Glomerular visceral epithelial cell (primary cell): ENCODE measurements at regions not wholly inside any gene's neighbourhood (a gene's known extent, or its start where the extent isn't known, plus 50 kb on each side); places are given as distances from the start of the nearest gene placed in this dataset.
"Not testable (repeated sequence)": the region's sequence is repeated elsewhere in the genome, so short reads cannot be mapped to it uniquely, and the experiment has no call there.

Source experiments
- DNase-seq: peaks from one replicate; pipeline ENCODE4 v3.0.0-alpha.2; 2016; ENCODE audit errors: extremely low spot score

DNA sequence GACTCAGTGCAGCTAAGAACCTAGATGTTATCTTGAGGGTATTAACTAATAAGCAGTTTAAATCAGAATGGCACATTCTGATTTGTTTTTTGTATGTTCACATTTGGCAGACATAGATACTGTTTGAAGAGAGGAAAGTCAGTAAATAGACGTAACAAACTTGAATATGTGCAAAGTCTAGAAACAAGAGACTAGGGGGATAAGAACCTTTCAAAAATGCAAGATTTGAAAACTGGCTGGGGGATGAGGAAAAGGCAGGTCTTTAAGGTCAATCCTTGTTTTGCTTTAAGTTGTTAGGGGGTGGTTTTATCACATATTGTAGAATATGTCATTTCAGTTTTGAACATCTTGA, 136.5 kb downstream of the ZNF92 start:
- not testable (repeated sequence) for DNase-seq

DNA sequence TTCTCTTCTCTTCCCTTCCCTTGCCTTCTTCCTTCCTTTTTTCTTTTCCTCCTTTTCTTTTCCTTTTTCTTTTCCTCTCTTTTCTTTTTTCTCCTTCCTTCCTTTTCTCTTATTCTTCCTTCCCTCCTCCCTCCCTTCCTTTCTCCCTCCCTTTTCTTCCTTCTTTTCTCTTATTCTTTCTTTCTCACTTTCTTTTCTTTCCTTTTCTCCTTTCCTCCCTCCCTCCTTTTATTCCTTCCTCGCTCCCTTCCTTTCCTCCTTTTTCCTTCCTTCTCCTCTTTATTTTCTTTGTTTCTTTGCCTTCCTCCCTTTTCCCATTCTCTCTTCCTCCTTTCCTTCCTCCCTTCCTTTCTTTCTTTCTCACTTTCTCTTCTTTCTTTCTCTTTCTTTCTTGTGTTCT, 146.1 kb downstream of the ZNF92 start:
- not testable (repeated sequence) for DNase-seq

DNA sequence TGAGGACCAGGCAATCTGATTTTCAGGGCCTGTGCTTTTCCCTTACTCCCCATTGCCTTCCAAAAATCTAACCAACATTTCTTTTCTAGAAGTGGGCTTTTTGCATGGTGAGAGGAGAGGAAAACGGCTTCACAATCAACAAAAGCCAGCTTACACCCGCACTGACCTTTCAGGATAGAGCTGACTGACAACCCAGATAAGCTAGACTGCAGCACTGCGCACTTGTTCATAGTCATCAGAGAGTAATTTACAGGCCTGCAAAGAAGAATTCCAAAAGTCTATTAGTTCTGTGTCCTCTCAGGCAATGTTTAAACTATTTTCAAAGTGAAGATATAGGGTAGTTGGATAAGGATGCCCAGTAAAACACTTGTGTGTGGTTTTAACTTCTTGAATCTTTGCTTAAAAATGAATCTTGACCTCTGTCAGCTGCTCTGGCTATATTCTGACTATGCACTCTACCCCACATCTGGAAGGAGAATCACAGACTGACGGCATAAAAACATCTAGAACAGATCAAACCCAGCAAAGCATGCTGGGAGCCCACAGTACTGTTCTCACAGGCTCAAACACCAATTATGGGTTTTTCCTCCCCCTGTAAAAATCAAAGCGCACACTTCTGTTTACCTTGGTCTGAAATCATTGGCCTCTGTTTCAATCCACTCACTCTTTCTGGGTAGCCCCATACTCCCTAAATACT, 172.0 kb downstream of the ZNF92 start:
- not testable (repeated sequence) for DNase-seq

DNA sequence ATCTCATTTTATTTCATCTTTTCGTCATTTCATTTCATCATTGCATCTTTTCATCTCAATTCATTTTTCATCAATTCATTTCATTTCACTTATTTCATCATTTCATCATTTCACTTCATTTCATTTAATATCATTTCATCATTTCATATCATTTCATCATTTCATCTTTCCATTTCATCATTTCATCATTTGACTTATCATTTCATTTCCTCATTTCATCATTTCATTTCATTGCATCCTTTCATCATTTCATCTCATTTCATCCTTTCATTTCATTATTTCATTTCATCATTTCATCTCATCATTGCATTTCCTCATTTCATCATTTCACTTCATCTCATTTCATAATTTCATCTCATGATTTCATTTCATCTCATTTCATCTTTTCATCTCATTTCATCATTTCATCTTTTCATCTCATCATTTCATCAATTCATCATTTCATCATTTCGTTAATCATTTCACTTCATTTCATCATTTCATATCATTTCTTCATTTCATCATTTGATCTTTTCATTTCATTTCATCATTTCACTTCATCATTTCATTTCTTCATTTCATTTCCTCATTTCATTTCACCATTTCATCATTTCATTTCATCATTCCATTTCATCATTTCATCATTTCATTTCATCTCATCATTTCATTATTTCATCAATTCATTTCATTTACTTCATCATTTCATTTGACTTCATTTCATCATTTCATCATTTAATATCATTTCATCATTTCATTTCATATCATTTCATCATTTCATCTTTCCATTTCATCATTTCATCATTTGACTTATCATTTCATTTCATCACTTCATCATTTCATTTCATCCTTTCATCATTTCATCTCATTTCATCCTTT, 176.2 kb downstream of the ZNF92 start:
- not testable (repeated sequence) for DNase-seq

DNA sequence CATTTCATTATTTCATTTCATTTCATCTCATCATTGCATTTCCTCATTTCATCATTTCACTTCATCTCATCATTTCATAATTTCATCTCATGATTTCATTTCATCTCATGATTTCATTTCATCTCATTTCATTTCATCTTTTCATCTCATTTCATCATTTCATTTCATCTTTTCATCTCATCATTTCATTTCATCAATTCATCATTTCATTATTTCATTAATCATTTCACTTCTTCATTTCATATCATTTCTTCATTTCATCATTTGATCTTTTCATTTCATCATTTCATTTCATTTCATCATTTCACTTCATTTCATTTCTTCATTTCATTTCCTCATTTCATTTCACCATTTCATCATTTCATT, 176.8 kb downstream of the ZNF92 start:
- DNase-seq = not testable (repeated sequence)

DNA sequence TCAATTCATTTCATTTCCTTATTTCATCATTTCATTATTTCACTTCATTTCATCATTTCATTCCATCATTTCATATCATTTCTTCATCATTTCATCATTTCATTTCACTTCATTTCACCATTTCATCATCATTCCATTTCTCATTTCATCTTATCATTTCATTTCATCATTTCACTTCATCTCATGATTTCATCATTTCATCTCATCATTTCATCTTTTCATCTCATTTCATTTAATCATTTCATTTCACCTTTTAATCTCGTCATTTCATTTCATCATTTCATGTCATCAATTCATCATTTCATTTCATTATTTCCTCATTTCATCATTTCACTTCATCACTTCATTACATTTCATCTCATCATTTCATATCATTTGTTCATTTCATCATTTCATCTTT, 177.4 kb downstream of the ZNF92 start:
- DNase-seq = not testable (repeated sequence)

DNA sequence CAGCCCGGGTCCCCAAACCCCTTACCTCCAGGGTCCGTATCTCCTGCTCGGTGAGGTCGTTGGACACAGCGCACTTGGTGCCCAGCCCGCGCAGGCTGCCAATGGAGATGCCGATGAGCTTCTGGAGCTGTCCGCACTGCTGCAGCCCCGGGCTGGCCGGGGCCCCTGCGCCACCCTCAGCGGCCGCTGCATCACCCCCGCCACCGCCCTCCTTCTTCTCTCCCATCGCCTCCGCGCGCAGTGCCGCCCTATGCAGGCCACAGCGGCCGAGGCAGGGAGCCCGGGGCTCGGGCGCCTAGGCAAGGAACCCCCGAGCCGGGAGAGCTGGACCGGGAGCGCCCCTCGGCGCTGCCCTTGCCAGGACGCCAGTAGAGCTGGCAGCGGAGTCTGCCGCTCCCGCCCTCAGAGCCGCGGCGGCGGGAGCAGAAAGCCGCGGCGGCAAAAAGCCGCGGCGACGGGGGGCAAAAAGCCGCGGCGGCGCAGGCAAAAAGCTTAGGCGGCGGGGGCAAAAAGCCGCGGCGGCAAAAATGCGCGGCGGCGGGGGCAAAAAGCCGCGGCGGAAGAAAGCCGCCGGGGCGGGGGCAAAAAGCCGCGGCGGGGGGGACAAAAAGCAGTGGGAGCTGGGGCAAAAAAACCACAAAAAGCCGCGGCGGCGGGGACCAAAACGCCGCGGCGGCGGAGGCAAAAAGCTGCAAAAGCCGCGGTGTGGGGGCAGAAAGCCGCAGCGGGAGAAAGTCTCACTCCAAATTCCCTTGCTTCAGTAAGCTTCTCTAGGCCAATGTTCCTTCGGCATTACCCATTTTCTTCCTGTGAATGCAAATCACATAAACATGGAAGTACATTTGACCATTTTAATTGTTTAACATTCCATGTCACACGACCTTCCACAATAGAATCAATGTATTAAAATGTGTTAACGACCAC, 181.2 kb downstream of the ZNF92 start:
- DNase-seq = not testable (repeated sequence)

DNA sequence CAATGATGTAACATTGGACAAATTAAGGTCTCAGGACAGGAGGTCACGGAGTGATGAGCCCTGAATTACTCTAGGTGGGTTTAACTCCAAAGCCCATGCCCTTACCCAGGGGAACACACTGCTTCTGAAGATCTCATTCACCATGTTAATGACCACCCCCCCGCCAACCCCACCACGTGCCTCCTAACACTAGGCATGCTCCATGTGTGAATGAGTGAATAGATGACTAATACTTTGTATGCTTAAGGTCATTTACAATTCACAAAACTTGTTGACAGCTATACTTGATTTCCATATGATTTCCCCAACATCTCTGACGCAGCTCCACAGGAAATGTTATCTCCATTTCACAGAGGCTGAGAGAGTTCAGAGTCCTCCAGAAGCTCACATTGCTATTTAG, 184.9 kb downstream of the ZNF92 start:
- DNase-seq = not testable (repeated sequence)

DNA sequence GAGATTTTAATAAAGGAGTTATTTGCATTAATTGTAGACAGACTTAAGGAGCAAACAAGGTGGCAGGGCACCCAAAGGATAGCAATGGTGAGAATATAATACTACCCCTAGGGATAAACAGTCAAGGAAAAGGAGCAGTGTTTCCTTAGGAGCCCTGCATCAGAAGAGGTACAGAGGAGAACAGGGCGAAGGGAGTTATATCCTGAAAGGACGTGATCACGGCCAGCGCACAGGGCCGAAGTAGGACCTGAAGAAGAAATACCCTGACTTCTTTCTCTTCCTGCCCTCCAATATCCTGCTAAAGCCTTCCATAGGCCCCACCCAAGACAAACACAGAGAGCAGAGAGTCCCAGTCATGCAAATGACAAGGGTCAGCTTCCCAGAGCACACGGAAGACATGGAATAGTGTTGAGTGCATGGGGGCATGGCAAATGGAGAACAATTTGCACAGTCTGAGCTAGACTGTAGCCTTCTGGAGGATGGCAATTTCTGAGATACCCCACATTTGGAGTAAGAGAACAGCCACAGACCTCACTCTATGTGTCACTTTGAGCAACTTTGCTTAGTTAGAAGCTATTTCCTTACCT, 188.2 kb downstream of the ZNF92 start:
- DNase-seq = not testable (repeated sequence)

DNA sequence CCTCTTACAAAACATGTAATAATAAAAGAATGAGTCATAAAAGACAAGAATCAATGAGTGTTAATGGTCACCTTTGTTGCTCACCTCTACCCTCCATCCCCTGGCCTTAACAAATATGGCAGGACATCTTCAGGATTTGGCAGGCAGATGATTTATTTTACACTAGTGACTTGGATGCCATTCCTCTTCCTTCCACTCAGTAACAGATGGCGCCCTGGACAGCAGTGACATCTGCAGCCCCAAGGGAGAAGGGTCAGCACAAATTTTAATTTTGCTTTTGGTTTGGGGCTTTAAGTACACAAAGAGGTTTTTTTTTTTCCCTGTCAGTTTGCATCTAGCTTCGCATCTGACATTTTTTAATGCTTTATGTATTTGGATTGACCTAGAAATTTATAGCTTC, 188.9 kb downstream of the ZNF92 start:
- not testable (repeated sequence) for DNase-seq

DNA sequence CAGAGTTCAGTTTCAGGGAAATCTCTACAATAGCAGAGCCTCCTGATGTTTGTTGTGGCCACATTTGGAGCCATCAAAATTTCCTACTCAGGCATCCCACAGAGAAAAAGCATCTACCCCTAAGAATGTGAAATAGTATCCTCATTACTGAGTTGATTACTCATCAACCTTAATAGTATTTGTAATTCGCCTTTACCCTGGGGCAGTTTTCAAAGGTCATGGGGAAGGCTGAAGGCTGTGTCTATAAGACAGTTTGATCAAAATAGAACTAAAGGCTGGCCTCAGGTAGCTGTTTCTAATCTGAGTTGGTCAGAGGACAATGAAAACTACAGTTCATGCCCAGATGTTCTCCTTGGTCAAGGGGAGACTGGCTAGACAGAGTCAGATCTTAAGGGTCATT, 189.7 kb downstream of the ZNF92 start:
- not testable (repeated sequence) for DNase-seq

DNA sequence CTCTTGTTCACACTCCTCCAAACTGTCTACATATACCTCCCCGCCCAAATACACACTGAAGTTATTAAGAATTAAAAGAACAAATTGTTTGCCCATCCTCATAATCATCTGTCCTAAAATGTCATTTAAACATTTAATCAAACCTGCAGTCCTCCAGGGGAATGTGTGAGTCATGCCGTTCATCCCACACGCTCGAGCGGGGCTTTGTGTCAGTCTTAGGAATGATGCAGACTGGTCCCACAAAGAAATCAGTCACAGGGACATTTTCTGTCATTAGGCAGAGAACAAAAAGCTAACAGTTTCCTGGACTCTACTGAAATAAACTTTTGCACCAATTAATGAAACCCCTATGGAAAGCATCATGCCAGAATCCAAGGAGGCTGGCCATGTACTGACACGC, 194.6 kb downstream of the ZNF92 start:
- DNase-seq = not testable (repeated sequence)

DNA sequence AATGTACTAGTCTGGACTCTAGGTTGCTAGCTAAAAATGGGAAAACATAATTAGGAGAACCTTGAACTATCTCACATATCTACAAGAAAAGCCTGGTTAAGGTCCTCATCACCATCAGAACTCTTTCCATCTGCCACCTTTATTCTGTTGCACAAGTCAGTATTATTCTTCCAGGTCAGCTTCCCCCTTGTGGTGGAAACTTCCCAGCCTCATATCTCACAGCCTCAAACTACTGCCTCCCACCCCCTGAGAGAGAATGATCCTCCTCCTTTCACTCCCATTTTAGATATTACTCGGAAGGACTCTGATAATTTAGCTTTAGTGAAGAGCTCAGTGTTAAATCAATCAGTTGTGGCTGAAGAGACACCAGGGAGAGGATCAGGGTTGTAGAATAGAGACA, 197.3 kb downstream of the ZNF92 start:
- DNase-seq = not testable (repeated sequence)

DNA sequence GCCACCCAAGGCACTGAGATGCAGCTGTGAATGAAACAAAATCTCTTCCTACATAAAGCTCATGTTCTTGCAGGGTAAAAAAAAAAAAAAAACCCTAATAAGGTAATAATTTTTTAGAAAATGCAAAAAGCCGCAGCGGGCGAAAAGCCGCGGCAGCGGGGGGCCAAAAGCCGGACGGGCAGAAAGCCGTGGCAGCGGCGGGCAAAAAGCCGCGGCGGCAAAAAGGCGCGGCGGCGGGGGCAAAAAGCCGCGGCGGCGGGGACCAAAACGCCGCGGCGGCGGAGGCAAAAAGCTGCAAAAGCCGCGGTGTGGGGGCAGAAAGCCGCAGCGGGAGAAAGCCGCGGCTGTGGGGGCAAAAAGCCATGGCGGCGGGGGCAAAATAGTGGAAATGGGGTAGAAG, 198.9 kb downstream of the ZNF92 start:
- not testable (repeated sequence) for DNase-seq

DNA sequence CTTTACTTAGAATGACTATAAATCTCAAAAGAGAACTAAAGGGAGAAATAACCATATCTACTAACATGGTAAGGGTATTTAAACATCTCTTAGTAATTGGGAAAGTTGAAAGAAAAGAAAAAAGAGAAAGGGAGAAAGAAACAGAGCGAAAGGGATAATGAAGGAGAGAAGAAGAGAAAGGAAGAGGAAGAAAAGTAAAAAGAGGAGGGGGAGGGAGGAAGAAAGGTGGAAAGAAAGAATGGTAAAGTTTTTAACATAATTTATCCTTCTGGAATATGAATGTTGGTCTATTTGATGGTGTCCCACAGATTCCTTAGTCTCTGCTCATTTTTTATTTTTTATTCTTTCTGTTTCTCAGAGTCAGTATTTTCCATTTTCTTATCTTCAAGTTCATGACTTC, 202.7 kb downstream of the ZNF92 start:
- DNase-seq = not testable (repeated sequence)

DNA sequence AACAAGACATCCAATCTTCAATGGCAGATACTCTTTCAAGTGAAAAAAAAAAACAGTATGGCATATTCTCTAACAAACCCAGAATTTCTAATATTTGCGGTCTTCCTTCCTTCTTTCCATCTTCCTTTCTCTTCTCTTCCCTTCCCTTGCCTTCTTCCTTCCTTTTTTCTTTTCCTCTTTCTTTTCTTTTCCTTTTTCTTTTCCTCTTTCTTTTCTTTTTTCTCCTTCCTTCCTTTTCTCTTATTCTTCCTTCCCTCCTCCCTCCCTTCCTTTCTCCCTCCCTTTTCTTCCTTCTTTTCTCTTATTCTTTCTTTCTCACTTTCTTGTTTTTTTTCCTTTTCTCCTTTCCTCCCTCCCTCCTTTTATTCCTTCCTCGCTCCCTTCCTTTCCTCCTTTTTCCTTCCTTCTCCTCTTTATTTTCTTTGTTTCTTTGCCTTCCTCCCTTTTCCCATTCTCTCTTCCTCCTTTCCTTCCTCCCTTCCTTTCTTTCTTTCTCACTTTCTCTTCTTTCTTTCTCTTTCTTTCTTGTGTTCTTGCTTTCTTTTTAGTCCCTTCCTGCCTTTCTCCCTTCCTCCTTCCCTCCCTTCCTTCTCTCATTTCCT, 209.0 kb downstream of the ZNF92 start:
- DNase-seq = not testable (repeated sequence)

DNA sequence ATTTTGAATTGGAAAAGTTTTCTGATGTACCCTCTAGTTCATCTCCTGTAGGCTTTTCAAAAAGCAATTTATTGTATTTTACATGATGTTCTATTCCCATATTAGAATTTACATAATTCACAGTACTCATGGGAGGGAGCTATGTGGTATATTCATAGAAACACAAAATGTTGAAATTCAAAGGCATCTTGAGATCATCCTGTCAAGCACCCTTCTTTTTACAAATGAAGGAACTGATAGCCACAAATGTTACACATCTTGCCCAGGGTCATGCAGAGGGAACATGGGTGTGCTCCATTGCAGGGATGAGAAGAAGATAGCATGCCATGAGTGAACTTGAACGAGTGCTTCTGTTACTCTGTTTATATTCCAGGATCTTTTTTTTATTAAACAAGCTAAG, 228.8 kb downstream of the ZNF92 start:
- not testable (repeated sequence) for DNase-seq

DNA sequence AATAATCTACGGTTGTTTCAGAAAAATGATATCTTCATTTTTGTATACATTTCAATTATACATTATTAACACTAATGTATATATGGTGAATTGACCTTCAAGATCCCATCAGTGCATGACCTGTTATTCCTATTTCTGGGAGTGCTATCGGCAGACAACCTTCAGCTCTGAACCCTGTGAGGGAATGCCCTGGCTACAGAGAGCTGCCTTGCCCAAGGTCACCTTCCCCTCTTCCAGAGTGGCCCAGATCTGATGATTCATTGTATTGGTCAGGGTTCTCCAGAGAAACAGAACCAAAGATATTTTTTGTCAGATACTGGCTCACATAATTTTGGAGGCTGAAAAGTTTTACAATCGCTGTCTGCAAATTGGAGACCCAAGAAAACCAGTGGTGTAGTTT, 235.5 kb downstream of the ZNF92 start:
- DNase-seq = no peak

DNA sequence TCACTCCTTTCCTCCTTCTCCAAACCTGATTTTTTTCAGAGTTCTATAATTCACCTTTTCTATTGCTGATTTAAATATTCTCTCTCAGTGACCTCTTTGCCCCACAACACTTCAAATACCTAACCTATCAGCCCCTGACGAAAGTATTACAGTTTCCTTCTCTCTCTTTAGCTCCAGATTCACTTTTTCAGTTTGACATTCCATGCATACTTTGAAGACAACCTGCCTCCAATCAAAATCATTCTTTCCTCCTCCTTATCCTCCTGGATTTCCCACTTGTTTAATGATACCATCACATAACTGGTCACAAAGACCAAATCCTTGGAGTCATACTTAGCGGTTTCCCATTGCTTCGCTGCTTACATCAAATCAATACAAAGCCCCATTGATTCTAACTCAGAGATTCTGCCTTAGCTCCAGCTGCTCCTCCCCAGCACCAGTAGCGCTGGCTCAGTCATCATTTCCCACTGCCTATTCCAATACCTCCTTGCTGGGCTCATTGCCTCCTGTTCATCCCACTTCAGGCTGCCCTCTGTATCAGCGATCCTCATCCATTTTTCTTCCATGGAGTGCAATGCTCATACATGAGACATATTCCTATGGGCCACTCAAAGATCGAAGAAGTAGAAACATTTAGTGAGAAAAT, 240.1 kb downstream of the ZNF92 start:
- DNase-seq = not testable (repeated sequence)

DNA sequence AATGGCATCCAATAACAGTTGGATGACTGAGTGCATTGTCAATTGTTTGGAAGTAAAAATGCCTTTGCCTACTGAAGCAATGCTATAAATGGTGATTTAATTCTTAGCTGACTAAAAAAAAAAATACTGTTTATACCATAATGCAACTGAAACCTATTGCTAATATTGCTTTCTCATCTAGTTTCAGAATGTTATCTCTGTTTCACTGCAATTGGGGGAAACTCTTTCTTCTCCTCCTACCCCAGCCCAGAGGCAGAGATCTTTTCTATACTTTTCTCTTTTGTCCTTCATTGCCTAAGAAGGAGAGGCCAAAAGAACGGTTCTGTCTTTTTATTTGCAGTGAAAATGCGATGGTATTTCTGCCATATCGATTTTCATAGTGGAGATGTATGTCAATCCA, 242.5 kb downstream of the ZNF92 start:
- not testable (repeated sequence) for DNase-seq

DNA sequence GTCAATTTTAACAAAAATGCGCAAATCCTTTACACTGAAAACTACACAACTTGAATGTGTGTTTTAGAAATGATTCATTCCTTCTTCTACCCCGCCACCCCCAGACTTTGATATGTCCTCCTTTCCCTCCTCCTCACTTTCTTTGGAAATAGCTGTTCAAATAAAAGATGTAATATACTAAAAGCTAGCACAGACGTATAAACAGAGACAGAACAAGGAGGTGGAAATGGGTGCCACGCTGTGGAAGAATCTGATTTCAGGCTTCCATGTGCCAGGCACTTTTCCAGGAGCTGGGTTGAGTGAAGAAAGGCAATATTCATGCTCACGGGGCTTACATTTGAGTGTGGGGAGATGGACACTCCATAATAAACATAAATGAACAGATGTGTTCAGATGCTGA, 246.6 kb downstream of the ZNF92 start:
- not testable (repeated sequence) for DNase-seq
